Fibroblast of peridontal ligament (primary cell): ENCODE measurements at regions not wholly inside any gene's neighbourhood (a gene's known extent, or its start where the extent isn't known, plus 50 kb on each side); places are given as distances from the start of the nearest gene placed in this dataset.

Experiments
- DNase-seq: peaks from one replicate; pipeline ENCODE4 v3.0.0-alpha.2; 2010; ENCODE audit errors: extremely low read depth

DNA sequence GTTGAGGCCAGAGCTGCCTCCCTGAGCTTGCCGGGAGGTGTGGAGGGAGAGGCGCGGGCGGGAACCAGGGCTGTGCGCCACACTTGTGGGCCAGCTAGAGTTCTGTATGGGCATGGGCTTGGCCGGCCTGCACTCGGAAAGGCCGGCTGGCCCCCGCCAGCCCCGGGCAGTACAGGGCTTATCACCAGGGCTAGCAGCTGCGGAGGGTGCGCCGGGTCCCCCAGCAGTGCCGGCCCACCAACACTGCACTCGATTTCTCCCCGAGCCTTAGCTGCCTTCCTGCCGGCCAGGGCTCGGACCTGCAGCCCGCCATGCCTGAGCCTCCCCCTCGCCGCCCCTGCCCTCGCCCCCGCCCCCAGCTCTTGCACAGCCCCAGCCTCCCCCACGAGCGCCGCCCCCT is 472.7 kb downstream of the TFAP2A start:
- DNase-seq, result no peak

DNA sequence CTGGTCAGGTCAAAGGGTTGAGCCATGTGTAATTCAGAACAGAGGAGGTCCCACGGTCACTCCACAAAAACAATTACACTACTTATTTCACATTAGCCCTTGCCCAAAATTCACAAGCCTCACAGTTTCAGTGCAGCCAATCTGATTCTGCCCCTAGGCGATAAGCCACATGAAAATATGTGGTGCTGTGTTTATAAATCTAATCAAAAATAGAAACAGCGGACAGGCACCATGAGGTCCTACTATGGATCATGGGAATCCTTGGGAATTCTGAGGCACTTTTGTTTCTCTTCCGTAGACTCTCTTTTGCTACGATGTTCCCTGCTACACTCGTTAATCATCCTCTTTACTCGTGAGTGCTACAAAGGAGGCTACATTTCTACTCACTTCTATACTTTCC is 476.1 kb downstream of the TFAP2A start:
- no peak for DNase-seq

DNA sequence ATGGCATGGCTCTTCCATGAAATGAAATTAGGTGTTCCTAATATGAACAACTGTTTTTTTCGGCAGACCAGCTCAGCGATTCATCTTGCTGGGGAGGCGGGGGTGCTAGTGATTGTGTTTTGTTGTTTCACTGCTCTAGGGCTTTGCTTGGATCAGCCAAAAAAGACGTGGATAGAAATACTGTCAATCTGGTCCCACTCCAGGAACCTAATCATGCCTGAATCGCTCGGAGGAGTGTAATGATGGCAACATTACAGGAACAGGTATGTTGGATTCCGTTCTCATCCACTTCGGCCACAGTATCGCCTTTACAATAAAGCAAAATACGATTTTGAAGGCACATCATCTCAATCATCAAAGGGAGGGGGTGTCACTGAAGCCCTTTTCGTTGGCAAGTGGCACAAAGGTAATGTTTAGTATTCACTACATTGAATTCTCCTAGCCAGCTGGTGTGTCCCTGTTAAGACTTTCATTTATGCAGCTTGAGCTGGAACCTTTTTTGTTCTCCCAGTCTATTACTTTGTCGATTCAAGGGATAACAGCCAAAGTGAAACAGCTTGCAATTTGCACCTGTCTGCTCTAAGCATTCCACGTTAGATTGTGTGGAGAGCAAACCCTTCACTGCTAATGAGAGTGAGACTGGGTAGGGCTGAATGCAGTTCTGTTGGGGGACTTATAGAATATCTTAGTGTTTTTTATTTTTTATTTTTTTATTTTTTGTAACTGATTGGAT is 477.7 kb downstream of the TFAP2A start:
- no peak for DNase-seq

DNA sequence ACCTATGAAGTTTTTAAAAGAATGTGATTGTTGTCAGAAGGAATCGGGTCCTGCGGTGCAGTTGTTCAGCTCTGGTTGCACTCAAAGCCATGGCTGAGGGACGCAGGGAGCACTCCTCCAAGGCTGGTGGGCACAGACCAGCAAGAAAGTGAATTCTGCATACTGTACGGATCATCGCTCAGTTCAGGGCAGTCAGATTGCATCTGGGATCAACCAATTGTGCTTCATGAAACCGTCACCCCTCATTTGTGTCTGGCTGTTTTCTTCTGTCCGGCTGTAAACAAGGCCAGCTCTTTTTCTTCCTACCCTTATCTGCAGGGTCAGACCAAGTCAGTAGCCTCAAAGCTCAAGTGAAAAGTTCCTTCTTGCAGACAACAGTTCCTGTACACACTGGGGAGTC is 478.3 kb downstream of the TFAP2A start:
- no peak for DNase-seq

DNA sequence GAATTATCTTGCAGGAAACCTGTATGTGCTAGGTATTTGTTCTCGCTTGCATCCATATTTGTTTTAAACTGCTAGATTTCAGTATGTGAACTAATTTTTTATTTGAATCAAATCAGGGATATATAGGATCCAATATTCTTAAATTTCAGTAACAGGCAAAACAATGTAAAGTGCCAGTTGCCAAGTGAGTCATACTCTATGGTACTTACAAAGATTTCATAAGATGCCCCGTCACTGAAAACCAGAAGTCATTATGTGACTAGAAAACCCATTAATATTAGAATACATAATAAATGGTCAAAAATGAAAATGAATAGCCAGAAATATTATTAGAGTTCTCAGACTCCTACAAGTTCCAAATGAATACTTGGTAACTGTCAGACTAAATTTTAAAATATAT is 481.2 kb downstream of the TFAP2A start:
- DNase-seq, result no peak

DNA sequence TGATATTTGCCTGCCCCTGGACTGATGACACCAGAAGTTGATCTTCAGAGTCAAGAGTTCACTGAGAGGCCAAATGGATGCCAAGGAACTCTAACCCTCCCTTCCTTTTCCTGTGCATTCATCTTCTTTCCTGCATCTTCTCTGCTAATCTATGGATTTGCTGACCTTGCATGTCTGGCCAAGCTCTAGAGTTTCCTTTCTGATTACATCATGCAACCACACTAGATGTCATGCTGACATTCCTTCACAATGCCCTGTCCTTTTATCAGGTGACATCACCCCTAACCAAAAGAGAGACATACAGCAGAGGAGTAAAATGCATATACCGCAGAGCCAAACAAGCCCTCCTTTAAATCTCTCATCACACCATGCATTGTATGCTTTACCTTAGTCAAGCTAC is 487.6 kb downstream of the TFAP2A start:
- DNase-seq, result no peak

DNA sequence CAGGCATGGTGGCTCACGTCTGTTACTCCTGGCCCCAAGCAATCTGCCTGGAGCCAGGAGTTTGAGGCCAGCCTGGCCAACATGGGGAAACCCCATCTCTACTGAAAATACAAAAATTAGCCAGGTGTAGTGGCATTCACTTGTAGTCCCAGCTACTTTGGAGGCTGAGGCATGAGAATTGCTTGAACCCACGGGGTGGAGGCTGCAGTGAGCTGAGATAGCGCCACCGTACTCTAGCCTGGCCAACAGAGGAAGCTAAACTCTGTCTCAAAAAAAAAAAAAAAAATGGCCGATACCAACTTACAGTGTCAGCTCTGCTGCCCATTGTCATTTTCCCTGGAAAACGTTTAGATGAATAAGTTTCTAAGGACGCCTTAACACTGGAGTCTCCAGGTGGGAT is 489.9 kb downstream of the TFAP2A start:
- DNase-seq, result no peak

DNA sequence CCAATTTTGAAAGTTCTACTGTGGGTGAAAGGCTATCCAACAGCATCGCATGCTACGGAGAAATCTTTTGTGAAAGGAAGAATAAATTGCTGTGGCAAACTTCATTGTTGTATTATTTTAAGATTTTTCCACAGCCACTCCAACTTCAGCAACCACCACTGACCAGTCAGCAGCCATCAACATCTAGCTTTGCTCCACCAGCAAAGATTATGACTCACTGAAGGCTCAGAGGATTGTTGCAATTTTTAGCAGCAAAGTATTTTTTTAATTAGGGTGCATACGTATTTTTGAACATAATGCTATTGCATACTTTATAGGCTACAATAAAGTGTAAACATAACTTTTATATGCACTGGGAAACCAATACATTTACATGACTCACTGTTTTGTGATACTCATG is 493.5 kb downstream of the TFAP2A start:
- DNase-seq, result no peak

DNA sequence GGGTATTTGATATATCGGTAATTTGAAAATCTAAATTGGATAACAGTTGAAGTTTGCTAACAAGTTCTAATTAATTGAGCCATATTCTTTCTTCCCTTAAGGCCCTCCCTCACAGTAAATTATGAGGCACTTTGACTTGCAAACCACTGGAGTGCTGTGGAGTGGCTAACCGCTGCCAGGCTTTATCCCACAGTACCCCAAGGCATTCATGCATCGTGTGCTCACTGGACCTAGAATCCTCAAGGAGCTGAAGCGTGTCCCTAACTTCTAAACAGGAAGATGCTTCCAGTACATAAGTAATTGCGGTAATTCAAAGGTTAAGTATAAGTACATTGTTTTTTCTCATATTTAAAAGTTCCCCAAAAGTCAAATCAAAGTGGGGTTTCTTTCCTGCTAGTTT is 499.9 kb downstream of the TFAP2A start:
- DNase-seq, result no peak

DNA sequence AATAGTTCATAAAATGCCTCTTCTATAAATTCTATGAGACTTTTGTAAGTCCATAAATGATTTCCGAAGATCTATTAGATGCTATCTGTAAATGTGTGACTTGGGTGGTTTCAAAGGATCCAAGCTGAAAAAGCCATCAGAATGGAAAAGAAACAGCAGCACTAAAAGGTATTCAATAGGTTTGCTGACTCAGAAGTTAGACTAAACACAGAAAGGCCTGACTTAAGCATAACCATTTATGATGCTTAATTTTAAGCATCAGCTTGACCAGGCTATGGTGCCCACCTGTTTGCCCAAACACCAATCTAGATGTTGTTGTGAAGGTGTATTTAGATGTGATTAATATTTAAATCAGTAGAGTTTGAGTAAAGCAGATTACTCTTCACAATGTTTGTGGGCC is 513.5 kb downstream of the TFAP2A start:
- DNase-seq, result no peak

DNA sequence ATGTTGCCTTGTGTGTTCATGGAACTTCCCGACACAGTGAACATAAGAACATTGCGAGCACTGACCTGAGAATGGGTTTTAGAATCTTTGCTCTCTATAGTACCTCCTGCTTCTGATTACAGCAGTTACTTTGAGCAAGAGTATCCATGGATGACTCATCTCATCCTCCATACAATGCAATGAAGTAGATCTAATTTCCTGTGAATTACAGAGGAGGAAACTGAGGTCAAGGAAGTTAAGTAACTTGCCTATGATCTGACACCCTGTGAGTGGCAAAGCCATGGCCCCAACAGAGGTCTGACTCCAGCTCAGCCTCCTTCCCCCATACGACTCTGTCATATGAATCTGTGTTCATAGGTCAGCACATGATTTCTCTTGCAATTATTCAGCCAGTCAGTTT is 518.1 kb downstream of the TFAP2A start:
- DNase-seq, result no peak

DNA sequence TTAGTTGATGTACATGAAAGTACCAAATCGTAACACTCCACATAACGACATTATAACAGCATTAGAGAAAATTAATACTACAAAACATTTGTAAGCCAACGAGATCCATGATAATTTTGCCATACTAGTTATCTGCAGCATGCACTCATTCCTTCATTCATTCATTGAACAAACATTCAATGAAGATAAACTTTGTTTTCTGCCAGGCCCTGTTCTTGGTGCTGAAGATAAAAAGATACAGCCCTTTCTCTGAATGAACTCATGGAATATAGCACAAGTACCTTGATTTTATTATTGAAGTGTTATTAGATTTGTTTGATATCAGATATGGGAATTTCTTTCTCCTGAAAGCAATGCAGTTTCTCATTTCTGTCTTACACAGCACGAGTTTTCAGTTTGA is 524.0 kb downstream of the TFAP2A start:
- no peak for DNase-seq

DNA sequence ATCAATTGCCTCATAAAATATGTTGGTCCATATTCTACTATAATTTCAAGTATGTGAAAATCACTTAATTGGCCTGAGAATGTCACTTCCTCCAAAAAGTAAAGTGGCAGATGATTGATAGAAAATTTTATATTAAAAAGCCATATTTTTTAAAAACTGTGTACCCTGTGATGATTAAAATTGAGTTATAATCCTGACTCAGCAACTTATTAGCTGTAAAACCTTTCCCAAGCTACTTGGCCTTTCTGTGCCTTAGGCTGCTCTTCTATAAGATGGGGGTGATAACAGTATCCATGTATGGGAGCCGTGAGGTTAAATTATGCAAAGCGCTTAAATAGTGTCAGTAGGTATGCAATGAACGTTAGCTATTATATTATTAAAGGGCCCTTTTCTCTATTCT is 524.4 kb downstream of the TFAP2A start:
- no peak for DNase-seq

DNA sequence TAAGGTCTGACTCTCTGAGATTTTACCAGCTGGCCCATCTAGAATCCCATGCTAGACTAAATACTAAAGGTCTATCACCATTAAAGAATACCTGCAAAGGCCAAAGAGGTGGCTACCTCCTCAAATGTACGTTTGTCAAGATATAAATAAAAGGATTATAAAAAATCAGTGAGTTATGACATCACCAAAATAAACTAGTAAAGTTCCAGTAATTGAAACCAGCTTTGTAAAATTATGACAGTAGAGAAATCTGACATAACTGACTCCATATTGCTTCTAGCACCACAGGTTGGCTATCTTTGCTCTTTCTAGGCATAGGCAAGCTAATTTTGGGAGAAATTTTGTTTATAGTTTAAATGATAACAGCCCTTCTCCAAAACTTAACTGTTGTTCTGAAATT is 536.3 kb downstream of the TFAP2A start:
- no peak for DNase-seq

DNA sequence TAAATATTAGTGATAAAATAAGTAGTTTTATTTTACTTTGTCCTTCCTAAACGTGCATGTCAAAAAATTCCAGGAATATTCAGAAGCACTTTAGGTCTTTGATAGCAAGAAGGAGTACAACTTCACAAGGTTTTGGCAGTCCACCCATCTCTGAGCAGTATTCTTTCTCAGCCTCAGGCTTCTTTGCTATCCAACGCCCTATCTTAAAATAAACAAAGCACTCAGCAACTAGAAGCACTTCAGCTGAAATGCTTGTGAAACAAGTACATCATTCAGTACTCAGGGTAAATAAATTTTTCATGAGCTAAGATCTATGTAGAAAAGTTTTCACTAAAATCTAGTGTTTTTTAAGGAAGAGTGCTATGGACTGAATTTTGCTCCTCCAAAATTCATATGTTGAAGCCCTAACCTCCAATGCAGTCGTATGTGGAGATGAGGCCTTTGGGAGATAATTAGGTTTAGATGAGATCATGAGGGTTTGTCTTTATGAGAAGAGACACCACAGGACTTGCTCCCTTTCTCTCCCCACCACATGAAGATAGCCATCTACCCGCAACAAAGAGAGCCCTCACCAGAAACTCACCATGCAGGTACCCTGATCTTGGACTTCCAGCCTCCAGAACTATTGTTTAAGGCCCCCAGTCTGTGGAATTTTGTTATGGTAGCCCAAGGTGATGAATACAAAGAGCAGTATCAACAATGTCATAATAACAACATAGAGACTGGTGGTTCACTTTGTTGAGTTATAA is 539.1 kb downstream of the TFAP2A start:
- DNase-seq, result no peak

DNA sequence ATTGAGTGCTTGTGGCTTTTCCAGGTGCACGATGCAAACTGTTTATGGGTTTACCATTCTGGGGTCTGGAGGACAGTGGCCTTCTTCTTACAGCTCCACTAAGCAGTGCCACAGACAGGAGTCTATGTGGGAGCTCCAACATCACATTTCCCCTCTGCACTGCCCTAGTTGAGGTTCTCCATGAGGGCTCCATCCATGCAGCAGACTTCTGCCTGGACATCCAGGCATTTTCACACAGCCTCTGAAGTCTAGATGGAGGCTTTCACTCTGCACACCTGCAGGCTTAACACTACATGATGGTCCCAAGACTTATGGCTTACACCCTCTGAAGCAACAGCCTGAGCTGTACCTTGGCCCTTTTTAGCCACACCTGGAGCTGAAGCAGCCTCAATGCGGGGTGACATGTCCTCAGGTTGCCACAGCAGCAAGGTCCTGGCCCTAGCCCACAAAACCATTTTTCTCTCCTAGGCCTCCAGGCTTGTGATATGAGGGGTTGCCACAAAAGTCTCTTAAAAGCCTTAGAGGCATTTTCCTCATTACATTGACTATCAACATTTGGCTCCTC is 552.2 kb downstream of the TFAP2A start:
- DNase-seq, result no peak

DNA sequence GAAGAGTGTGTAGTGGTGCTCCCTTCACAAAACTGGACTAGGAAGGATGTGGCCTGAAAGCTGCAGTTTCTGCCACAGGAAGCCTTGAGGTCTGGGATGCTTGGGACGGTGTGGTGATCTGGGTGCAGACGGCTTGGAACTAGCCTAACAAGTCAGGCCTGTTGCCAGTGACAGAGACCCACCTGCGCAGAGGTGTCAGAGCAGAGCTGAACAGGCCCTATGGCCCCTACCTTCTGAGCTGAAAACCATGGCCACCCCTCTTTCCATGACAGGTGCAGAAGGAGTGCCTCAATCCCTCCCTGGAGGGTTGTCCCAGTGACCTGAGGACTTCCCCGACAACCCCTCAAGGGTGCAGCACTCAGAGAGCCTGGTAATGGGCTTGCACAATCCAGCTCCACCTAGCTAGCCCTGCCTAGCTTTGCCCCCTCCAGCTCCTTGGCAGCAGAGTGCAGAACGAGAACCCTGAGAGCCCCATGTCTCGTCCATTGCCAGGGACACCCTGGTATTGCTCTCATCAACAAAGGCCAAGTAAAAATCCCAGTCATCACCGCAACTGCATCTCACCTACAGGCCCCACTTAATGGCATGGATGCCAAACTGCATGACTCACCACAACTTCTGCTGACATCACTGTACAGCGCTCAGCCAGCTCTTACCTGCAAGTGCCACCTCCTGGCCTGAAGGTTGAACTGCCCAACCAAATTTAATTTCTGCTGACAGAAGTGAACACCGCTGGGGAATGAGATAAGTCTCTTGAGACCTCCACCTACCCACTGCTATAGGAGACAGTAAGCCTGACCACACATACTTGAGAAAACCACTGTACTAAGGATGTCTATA is 563.1 kb downstream of the TFAP2A start:
- no peak for DNase-seq

DNA sequence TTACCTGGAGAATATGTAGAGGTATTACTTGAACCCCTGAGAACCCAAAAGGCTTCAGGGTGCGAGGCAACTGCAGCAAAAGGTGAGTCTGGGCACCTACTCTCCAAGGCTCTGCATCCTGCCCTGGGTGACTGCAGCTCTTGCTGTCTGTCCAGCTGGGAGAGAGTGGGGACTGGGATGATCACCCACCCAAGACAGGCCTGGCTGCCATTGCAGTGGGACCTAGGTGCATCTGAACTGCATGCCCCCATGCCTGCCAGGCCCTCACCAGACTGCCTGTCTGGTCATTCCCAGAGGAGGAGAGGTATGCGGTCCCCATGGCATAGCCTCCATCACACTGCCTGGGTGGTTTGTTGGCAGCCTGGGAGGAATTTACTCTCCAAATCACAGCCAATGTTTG is 563.9 kb downstream of the TFAP2A start:
- no peak for DNase-seq

DNA sequence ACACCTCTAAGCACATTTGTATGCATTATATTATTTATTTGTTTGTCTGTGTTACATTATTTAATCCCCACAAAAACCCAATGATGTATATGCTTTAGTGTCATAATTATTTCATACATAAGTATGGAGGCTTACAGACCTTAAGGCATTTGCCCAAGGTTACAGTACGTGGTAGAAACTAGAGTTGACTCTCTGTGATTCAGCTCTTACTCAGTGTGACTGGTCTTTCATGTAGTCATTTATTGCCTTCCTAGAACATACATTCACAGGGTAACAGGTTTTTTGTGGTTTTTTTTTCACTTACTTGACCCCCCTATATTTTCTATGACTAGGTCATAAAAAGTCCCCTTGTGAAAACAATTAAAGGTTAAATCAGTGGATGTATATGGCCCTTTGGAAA is 566.8 kb downstream of the TFAP2A start:
- no peak for DNase-seq

DNA sequence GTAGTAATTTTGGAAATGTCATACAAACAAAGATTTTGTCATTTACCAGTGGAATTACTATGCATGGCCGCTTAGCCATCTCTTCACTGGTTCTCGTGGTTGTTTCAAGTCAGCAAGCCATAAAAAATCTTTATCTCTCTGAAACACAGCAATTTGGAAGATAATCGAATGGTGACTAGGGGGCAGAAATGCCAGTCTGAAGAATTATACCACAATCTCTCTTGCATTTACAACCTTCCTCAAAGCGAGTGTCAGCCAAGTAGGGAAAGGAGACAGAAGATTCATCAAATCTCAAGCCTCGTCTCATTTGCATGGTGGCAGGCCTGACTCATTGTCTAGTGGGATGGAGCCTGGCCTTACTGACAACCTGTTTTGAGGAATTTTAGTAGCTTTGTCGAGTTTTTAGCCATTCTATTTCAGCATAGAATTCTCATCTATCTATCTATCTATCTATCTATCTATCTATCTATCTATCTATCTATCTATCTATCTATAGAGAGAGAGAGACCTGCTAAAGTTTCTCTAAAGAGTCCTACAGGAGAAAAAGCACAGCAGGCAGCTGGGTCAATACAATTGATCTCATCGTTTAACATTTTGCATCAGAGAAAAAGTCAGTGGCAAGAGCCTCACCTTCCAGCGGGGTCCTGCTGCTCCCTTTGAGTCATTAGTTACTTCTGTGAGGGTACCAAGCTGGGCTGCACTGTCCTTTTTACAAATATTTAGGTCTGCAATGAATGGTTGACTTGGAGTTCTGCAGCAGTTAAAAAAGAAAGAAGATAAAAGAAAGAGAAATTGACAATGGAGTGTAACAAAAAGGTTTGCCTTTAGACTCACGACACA is 572.8 kb downstream of the TFAP2A start:
- DNase-seq, result no peak

DNA sequence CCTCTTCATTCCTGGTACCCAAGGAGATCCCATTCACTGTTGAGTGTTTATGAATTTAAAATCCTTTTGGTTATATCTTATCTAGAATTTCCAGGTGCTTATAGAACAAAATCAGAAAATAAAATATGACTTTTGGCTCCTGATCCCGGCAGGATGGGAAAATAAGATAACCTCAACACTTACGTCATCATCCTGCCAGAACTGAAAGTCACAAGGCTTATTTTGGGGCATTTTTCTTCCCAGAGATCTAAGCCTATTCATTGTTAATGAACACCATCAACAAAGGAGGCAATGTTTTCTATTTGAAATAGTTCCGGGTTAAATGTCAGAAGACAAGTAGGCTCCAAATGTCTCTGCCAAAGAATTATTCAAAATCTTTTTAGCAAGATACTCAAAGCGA is 580.6 kb downstream of the TFAP2A start:
- no peak for DNase-seq

DNA sequence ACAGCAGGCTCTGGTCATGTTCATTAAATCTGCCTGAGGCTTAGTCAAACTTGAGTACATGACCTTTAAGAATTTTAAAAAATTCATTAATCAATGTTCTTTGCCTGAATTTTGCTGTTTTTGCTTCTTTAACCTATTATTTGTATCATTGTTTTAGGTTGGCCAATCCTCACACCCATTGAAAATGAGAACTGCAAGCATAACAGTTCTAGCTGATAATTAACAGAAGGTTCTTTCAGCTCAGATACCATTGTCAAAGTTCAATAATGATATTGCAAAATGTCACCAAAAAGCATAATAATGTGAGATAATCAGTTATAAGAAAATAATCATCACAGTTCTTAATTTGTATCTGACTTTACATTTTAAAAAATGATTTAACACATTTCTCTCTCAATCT is 583.1 kb downstream of the TFAP2A start:
- DNase-seq, result no peak
